ENCODE measurements at regions not wholly inside any gene's neighbourhood (a gene's known extent, or its start where the extent isn't known, plus 50 kb on each side); places are given as distances from the start of the nearest gene placed in this dataset.
"Not testable (repeated sequence)": the region's sequence is repeated elsewhere in the genome, so short reads cannot be mapped to it uniquely, and the experiment has no call there.

DNA sequence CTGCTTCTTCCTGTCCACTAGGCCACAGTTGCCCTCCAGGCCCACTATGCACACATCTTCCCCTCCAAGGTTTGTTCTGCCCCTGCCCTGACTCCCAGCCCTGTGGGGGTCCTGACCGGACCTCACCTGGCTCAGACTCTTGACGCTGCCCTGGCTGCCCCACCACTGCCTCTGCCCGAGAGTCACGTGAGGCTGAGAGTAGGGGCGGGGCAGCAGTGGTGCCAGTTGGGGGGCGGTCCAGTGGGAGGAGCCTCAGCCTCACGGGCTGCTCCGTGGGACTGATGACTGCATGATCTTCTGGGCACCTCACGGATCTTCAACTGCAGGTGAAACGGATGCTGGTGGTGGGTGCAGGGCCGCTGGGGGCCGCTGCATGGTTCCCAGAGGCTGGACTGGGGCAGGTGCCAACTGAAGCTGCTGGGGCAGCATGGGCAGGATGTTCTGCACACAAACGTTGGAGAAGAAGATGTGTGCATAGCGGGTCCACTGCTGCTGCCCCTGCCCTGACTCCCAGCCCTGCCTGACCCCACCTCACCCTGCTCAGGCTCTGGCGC is 77.6 kb downstream of the HHIPL2 start:
- 81% methylated on average over 6 of the region's 15 CpGs; no CpG with 5 or more reads in 1 of the 2 donors for WGBS, 2 donors
- not testable (repeated sequence) for DNase-seq, H3K27ac ChIP-seq

GRCh38 chr1:222466150-222466865 is 81.6 kb downstream of the HHIPL2 start:
- no peak overlapping the region for H3K4me3 ChIP-seq
- H3K36me3 ChIP-seq (replicated peaks in 1 of 2; ENCODE audit: insufficient read depth in 1 of 2, low read depth in 2 of 2) = no peaks in the 10 kb centered on the region
- DNase-seq = peak in 2 of 4 donors; percentile 7 to 33
- WGBS, 2 donors = 74 to 76% methylated on average over 8 of the region's 8 CpGs
- H3K9me3 ChIP-seq = no peaks in the 10 kb centered on the region
- no peaks in the 10 kb centered on the region for H3K27me3 ChIP-seq
- TF ChIP-seq POLR2A (IDR thresholded peaks at IDR 0.05) = no peak
- TF ChIP-seq, protein P1, sequence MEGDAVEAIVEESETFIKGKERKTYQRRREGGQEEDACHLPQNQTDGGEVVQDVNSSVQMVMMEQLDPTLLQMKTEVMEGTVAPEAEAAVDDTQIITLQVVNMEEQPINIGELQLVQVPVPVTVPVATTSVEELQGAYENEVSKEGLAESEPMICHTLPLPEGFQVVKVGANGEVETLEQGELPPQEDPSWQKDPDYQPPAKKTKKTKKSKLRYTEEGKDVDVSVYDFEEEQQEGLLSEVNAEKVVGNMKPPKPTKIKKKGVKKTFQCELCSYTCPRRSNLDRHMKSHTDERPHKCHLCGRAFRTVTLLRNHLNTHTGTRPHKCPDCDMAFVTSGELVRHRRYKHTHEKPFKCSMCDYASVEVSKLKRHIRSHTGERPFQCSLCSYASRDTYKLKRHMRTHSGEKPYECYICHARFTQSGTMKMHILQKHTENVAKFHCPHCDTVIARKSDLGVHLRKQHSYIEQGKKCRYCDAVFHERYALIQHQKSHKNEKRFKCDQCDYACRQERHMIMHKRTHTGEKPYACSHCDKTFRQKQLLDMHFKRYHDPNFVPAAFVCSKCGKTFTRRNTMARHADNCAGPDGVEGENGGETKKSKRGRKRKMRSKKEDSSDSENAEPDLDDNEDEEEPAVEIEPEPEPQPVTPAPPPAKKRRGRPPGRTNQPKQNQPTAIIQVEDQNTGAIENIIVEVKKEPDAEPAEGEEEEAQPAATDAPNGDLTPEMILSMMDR (IDR thresholded peaks at IDR 0.05) = no peak
- H3K27ac ChIP-seq = peak overlapping the region in 3 of 4 donors; percentile 87 to 96 (median 95)
- H3K4me1 ChIP-seq = peaks cover 19% of the 10 kb centered on the region
- ATAC-seq = no peak
- intact Hi-C loops (cut with DNase I) = no loop called here

More for the DNA sequence above, 77.6 kb downstream of the HHIPL2 start:
- H3K27me3 ChIP-seq; H3K4me3 ChIP-seq; H3K36me3 ChIP-seq (replicated peaks in 1 of 2; ENCODE audit: insufficient read depth in 1 of 2, low read depth in 2 of 2); H3K9me3 ChIP-seq; ATAC-seq; intact Hi-C loops (cut with DNase I): not testable (repeated sequence)
- peaks cover 14% of the 10 kb centered on the region for H3K4me1 ChIP-seq

DNA sequence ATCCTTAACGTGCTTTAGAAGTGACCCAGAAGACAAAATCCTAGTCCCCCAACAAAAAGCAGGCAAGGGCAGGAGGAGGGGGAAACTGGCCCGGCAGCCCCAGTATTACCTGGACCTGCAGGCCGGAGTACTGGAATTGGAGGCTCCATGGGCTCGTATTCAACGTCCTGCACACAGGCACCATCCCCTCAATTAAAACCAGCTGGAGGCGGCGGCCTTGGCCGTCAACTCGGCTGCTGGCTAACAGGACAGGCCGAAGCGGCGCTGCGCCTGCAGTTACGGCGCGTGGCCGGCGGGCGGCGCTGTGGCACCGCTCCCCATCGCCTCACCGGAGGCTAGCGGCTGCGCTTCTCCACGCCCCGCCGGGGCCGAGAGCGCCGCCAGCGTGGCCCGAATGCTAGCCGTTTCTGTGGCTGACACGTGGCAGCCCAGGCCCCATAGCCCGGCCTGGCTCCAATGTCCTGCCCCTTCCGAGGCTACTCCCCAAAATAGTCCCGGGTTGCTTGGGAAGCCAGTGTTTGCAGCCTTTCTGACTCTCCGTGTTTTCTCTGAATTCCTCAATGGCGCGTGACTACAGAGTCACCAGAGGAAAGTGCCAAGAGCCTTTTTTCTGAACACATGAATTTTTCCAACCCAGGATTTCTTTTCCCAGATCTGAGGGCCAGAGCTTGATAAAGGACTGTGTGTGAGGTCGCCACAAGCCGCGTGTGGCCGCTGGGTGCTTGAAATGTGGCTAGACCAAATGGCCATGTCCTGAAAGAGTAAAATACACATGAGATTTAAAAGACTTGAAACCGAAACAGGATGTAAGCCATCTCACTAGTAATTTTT is 82.5 kb downstream of the HHIPL2 start:
- WGBS, 2 donors = 1 to 2% methylated on average over 19 to 46 of the region's 46 CpGs
- H3K27ac ChIP-seq = peak overlapping the region; percentile 77 to 96 (median 91)
- peak; percentile 98 for ATAC-seq
- intact Hi-C loops (cut with DNase I) = no loop called here
- H3K4me3 ChIP-seq = no peak overlapping the region
- peak; percentile 92 to 94 (median 93) for DNase-seq
- TF ChIP-seq, protein P1 (IDR thresholded peaks at IDR 0.05) = peak; percentile 93 to 100 (median 100)
- TF ChIP-seq POLR2A (IDR thresholded peaks at IDR 0.05) = peak; percentile 13 to 66 (median 52)
- H3K36me3 ChIP-seq (replicated peaks in 1 of 2; ENCODE audit: insufficient read depth in 1 of 2, low read depth in 2 of 2) = no peaks in the 10 kb centered on the region
- no peaks in the 10 kb centered on the region for H3K27me3 ChIP-seq
- H3K4me1 ChIP-seq = peaks cover 19% of the 10 kb centered on the region
- no peaks in the 10 kb centered on the region for H3K9me3 ChIP-seq

- Histone ChIP-seq H3K9me3 (no peaks in the 10 kb centered on the region), H3K4me3 (no peak overlapping the region), H3K27me3 (no peaks in the 10 kb centered on the region), H3K36me3 (replicated peaks in 1 of 2; ENCODE audit: insufficient read depth in 1 of 2, low read depth in 2 of 2) (no peaks in the 10 kb centered on the region), H3K27ac (peak overlapping the region; percentile 77 to 96 (median 91)), H3K4me1 (peaks cover 19% of the 10 kb centered on the region)
- peak; percentile 56 to 67 (median 64) for DNase-seq
- TF ChIP-seq, protein P1 (IDR thresholded peaks at IDR 0.05) = no peak
- ATAC-seq = peak; percentile 17
- intact Hi-C loops (cut with DNase I) = loop anchor here (5.0 kb wide), 1 partner anchor 167 kb away; no protein-coding TSS in a partner anchor
- 15 to 23% methylated on average over 10 of the region's 10 CpGs for WGBS, 2 donors
Observed at GRCh38 chr1:222464841-222465210, 83.1 kb downstream of the HHIPL2 start.
